ENCODE measurements at regions not wholly inside any gene's neighbourhood (a gene's known extent, or its start where the extent isn't known, plus 50 kb on each side); places are given as distances from the start of the nearest gene placed in this dataset.

DNA sequence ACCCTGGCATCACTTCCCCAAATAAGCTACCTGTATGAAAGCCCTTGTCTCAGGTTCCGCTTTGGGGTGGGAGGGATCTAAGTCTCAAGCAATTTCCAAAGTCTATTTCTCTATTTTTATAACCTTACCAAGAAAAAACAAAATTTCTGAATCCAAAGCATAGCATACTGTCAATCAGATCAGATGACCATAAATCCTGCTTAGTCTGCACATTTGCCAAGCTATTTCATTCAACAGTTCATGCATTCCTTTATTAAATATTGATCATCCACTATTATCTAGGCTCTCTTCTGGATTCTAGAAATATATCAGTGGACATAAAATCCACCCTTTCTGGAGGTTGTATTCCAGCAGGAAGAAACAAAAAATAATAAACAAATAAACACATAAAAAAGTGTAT is 263.5 kb upstream of the USP15 start:
- TF ChIP-seq, protein P1, sequence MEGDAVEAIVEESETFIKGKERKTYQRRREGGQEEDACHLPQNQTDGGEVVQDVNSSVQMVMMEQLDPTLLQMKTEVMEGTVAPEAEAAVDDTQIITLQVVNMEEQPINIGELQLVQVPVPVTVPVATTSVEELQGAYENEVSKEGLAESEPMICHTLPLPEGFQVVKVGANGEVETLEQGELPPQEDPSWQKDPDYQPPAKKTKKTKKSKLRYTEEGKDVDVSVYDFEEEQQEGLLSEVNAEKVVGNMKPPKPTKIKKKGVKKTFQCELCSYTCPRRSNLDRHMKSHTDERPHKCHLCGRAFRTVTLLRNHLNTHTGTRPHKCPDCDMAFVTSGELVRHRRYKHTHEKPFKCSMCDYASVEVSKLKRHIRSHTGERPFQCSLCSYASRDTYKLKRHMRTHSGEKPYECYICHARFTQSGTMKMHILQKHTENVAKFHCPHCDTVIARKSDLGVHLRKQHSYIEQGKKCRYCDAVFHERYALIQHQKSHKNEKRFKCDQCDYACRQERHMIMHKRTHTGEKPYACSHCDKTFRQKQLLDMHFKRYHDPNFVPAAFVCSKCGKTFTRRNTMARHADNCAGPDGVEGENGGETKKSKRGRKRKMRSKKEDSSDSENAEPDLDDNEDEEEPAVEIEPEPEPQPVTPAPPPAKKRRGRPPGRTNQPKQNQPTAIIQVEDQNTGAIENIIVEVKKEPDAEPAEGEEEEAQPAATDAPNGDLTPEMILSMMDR (IDR thresholded peaks at IDR 0.05): no peak
- TF ChIP-seq POLR2A (IDR thresholded peaks at IDR 0.05): no peak
